Effector CD8-positive, alpha-beta T cell (primary cell): ENCODE measurements at regions not wholly inside any gene's neighbourhood (a gene's known extent, or its start where the extent isn't known, plus 50 kb on each side); places are given as distances from the start of the nearest gene placed in this dataset.

ENCODE experiments used
- DNase-seq: peaks from one replicate; lab custom pipeline; 2025; lab: John Stamatoyannopoulos, UW

DNA sequence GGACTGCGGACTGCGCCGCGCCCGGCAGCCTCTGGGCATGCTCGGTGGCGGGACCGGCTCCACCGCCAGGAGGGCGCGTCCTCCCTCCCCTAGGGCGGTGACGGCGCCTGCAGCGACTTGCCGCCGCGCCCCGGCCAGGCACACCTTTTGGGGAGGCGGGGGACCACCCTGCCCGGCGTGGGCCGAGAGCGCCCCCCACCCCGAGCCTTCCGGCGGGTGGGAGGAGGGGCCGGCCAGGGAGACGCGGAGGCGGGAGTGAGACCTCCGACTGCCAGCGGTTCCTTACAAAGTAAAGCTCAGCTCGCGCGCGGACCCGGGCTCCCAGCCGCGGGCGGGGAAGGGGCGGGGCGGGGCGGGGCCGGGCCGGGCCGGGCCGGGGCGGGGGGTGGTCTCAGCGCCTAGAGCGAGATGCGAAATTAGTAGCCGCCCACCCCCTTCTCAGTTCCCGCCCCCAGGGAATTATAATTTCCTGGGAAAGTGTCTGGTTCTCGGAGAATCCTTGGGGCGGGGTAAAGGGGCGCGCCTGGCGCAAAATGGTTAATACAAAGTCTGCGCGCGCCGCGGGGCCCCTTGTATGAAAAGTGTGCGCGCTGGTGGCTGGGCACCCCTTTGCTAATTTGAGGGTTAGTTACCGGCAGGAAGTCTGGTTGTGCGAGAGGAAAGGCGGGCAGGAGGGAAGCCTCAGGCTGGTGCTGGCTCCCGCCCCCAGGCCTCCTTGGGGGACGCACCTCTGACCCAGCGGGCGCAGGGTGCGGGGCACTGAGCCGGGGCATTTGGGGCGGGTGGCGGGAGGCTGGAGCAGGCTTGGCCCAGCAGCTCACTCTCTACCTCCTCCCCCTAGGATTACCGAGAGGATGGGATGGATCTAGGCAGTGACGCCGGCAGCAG lies 224.8 kb upstream of the IL12A start:
- no peak for DNase-seq

DNA sequence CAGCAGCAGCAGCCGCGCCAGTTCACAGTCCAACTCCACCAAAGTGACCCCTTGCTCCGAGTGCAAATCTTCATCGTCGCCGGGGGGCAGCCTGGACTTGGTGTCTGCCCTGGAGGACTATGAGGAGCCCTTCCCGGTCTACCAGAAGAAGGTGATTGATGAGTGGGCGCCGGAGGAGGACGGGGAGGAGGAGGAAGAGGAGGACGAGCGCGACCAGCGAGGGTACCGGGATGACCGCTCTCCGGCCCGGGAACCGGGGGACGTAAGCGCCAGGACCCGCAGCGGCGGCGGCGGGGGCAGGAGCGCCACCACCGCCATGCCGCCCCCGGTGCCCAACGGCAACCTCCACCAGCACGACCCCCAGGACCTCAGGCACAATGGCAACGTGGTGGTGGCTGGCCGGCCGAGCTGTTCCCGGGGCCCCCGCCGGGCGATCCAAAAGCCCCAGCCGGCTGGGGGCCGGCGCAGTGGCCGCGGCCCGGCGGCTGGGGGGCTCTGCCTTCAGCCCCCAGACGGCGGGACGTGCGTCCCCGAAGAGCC lies 224.1 kb upstream of the IL12A start:
- no peak for DNase-seq

DNA sequence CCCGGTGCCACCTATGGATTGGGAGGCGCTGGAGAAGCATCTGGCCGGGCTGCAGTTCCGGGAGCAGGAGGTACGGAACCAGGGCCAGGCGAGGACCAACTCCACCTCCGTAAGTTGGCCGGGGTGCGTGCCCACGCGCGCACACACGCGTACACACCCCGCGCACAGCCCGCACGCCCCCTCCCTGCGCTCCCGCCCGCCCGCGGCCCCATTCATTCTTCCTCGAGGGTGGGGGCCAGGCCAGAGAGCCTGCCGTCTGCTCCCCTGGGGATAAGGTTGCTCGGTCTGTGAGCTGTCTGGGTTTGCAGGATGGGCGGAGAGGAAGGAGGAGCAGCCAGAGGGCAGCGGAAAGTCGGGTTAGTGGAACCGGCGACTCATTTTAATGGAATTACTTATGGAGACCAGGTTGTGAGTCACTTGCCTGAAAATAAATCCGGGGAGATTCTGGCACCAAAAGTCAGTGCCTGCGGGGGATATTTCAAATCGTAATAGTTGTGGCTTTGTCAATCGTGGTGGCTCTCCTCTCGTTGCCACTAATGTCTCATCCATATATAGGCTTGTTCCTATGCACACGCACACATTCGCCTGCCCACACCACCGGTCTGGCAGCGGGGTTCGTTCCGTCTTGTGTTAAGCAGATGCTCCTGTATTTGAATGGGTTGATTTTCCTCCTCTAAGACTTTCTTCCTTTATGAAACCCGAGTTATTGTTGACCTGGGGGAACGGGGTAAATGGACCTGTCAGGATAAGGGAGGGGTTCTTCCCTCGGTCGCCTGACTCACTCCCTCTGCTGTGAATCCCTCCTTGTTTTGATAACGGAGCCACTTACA lies 223.4 kb upstream of the IL12A start:
- no peak for DNase-seq

DNA sequence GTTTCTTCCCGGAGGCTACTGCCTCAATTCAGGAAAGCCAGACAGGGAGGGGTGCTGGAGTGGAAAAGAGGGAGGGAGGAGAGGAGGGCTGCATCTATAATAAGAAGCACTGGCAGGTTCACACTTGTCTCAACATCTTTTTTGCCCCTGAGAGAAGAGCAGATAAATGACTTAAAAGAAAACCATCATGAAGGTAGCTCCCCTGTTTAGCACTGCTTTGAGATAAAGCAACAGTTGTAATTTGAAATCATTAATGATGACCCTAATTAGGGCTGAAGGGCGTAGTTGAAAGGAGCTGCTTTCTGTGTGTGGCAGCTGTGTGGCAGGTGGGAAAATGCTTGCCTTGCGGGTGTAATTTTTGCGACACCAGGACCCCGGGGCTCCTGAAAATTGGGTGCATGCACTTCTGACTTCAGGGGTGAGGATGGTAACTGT lies 222.8 kb upstream of the IL12A start:
- no peak for DNase-seq

DNA sequence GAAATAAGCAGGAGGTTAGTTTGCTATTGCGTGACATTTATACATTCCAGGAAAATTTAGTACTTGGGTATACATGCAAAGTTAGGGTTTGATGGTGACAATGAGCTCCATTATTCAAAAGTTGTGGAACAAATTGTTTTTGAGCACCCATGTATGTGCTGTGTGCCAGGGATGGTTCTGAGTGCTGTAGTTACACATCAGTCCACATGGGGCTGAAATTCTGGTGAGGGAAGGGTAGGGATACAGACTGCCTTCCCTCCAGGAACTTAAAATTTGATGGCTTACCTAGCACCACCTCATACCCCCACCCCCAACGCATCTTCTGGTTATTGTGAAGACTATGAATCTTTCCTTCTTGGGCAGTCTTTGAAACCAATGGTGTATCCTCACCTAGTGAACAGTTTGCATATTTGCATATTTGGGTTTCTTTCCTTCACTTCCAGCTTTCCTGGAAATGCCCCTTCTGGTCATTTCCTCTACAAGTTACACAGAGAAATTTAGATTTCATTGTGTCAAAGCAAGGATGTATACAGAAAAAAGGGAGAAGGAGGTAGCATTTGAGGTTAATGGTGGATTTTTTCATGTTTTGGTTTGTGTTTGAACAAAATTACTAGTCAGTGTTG lies 222.0 kb upstream of the IL12A start:
- no peak for DNase-seq

DNA sequence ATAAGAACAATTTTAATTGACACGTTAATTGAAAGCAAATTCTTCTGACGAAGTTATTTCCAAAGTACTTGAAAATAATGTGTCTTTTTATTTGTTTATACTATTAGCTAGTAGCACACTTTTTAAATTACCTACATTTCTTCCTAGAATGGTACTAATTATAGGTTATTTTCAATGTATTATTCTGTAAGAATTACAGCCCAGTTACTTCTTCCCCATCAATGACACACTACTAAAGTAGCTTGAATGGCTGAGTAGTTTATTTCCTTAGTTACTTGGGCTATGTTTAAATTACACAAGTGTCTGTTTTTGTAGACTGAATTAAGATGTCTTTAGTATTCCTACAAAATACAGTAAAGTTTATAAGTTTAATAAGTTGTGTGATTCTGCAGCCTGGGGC lies 217.6 kb upstream of the IL12A start:
- no peak for DNase-seq

DNA sequence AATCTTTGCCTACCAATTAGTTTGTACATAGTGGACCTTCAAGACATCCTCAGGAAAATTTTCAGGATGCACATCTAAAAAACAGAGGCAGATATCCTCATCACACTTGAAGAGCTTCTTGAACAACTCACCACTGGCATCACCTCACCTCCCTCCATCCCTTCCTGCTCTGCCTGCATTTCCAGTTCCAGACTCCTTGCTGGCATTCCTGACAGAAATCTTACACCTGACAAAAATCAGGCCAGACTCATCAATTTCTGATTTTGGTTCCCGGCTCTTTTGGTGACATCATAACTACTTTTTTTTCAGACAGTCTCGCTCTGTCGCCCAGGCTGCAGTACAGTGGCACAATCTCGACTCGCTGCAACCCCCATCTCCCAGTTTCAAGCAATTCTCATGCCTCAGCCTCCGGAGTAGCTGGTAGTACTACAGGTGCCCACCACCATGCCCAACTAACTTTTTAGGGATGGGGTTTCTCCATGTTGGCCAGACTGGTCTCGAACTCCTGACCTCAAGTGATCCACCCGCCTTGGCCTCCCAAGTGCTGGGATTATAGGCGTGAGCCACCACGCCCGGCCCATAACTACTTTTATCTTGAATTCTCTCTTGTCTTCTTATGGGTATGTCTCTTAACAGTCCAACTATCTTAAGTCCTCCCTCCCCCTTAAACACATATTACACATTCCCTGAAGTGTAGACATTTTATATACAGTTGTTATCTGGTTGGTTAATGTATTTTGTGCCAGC lies 216.6 kb upstream of the IL12A start:
- no peak for DNase-seq

DNA sequence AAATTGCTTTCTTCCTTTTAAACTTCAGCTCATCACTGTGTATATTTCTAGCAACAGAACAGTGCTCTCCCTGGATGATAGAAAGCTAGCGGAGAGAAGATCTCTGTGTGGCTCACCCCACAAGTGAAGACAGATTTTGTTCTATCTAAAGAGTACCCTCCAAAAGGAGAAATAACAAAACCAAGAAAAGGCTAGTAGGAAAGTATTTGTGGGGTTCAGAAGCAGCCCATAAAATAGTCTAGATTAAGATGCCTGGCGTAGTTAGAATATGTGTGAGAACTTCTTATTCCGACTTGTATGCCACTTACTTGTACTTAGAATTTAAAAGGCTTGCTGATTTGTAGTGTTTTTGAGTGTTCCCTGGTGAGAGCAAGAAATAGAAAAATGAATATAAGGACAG lies 214.9 kb upstream of the IL12A start:
- DNase-seq, result no peak

DNA sequence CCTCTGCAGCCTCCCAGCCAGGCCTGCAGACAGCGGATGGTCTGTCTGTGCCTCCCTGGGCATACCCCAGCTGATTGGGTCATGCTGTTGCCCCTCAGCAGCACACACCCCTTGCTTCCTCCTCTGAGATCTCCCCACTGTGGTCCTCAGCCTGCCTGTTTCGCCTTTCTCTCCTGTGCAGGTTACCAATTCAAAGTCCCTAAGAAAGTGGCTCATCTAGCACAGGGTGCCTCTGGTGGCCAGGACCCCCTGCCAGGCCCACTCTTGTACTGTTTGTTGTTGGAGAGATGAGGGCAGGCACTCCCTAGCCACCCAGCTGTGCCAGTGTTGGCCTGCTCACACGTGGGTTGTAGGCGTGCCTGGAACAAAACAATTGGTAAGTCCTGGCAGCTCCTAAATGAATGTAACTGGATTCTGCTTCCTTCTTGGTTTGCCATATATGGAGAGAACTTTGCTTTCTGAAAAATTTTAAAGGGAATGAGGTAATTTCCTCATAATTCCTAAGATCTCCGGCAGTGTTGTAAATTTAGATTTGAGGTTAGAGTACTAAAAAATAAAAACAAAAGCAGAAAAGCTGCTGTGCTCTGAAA lies 213.2 kb upstream of the IL12A start:
- no peak for DNase-seq

DNA sequence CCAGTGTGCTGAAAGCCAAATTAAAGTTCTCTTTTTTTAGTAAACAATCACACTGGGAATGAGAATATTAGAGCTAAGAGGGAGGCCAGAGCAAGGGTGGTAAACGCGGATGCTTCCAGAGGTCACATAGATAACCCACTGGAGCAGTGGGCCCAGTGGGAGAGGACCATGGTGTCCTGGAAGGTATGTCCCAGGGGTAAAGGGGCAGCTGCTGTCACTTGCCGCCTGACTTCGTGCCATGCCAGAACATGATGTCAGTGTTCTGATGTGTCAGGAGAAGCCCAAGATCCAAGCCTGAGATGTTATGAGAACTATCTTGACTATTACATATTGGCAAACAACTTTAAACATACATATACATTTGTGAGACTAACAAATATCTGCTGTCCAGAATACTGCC lies 211.9 kb upstream of the IL12A start:
- DNase-seq, result no peak

DNA sequence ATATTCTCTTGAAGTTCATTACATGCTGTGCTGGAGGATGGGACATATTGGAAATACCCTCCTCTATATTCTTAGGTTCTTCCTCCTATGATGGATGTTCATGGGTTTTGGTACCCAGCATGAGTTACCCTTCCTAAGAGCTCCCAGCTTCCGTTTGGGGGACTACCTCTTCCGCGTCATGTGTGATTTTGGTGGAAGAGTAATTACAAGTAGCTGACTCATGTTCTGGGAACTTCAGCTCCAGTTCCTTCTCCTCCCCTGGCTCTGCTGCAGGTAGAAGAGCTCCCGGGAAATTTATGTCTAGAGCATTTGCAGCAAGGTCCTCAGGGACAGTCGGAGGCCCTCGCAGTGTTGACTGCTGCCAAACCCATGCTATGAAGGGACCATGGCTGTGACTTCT lies 208.8 kb upstream of the IL12A start:
- no peak for DNase-seq

DNA sequence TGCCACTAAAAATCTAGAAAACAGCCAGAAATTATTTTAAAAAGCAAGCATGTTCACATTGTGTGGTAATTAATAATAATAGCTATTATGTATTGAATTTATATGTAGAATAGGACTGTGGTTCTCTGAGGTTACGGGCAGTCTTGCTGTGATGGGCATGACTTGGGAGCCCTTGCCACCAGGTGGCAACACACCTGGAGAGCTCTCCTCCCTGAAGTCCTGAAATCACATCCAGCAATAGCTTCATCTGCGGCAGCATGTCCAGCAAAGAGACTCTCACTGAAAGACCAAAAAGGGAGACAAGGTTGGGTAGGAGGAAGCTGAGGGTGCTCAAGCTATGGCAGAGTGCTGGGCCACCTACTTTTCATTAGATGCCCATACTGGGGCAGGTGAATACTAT lies 206.8 kb upstream of the IL12A start:
- no peak for DNase-seq

DNA sequence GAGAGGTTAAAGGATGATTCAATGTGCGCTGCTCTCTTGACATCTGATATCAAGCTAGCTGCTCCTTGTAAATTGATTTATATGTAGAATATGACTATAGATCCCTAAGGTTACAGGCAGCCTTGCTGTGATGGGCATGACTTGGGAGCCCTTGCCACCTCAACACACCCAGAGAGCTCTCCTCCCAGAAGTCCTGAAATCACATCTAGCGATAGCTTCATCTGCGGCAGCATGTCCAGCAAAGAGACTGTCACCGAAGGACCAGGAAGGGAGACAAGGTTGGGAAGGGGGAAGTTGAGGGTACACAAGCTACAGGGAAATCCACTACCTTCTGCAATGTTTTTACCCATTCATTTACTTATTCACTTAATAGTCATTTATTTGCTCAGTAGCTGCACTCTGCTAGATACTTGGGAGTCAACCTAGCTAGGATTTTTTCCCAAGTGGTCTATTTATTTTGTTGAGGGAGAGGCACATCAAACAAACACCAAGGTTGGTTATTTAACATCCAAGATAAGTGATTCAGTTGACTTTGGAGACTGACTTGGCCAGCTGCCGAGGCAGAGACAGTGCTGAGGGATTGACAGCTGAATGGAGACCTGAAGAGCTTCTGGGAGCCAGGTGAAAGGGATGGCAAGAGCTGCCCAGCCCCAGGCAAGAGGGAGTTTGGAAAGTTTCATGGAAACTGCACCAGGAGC lies 205.8 kb upstream of the IL12A start:
- DNase-seq, result no peak

DNA sequence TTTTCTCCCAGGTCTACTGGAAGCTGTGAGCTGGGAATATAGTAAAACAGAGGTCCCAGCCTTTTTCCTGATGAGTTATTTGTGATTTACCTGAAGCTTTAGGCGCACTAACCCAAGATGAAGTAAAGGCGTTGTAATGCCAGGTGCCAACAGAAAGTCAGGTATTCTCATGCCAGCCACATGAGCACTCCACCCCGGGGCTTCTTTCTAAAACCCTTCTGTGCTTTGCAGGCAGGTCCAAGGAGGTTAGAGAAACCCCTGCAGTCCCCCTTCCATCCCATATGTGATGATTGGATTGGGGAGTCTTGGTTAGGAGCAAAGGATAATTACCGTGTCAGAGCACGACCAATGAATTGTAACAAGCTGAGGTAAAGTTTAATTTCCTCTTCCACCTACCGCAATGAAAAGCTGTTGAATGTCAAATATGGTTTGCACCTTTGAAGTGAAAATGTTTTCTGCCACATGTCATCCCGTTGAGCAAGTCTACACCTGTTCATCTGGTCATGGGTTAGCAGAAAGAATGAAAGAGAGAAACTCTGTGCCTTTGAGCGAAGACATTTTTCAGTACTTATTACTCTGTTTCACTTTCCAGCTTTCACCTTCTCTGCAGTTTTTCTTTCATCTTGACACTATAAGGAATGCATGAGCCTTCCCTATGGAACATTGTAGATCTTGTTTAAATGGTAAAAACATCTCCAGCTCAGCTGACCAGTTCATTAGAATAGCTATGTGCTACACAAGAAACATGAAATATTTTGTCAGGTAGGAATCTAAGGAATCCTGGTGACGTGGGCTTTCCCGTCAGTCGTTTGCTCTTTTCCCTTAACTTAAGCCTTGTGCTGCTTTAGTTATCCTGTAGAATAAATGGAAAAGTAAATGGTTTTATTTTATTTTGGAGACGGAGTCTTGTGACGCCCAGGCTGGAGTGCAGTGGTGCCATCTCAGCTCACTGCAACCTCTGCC lies 204.6 kb upstream of the IL12A start:
- DNase-seq, result no peak

DNA sequence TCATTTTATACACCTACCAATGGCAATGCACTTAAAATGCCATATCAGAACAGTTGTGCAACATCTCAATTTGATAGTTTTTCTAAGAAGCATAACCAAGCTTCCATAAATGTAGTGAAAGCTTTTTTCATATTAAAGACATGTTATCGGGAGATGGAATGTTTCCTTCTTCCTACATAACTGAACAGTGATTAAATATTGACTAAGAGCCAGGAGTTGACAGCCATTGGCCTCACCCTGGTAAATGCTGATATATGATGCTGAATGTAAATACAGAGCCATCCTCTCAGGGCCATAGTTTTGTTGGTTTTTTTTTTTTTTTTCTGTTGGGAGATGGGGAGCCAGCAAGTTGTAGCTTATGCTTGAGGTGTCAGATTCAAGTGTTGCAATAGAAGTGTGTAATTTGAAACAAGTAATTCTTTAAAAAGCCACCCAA lies 203.3 kb upstream of the IL12A start:
- no peak for DNase-seq

DNA sequence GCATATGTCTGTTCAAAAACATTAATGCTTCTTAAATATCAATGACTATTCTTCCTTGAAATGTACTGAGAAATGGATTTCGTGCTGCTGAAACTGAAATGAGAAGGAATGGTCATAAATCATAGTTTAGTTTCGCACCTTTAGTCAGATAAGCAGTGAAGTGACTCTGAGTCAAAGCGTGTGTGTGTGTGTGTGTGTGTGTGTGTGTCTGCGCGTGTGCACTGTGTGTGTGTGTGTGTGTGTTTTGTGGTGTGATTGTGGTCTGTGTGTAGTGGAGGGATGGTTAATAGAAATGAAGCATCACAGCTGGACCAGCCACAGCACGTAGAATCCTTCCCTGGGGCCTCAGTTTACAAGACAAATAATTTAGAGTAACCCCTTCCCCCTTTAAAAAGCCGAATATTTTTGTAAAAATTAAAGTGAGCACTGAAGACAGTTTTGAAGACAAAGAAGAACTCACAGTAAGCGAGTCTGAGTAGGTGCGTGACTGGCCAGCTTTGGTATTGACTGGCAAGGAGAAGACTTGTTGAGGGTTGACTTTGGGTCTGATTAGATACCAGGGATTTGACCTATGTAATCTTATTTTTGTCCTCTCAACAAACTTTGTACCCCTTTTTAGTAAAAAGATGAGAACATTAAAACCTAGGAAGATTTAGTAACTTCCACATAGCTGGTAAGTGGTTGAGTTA lies 202.0 kb upstream of the IL12A start:
- DNase-seq, result no peak

DNA sequence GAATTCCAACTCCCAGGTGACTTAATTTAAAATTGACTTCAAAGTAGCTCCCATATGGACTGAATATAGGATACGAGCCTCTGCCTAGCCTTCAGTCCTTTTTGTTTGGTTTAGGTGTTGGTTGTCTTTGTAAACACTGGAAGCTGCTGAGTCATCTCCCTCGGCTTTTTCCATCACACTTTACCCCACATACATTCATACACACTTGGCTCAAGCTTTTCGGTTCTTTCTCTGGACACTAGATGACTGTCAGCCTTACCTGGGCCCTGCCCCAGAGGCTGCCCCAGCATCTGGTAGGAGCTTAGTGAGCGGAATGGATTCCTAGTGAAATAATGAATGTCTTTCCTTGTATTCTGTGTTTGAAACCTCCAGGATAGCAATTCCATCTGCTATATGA lies 201.5 kb upstream of the IL12A start:
- no peak for DNase-seq

DNA sequence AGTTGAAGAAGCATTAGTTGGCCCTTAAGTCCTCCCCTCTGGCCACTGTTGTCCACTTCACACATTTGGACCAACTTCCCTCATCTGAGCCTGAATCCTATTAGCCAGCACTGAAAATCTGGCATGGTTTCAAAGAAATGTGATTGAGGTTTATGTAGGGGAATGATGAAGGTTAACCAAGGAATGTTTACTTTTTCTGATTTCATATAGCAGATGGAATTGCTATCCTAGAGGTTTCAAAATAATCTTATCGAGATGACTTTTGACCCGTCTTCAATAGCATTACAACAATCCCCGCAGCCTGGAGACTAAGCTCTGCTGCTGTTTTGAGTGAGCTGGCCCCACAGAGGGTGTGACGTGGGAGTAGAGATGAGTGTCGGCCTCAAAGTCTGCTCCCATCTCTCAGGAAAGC lies 200.8 kb upstream of the IL12A start:
- DNase-seq, result no peak

DNA sequence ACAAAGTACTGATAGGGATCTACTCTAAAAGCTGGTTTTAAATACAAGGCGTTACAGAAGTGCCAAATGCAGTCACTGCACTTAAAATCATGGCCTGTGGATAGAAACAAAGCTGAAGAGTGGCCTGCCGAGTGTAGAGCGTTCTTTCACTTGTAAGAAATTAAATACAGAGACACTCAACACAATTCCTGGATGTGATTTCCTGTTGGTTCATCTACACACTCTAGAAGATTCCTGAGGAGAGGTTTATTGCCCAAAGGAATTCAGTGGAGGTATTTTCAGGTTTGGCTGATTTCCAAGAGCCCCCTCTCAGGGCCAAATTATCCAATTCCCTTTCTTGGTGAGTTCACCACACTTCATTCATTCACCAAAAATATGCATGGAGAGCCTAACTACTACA lies 200.3 kb upstream of the IL12A start:
- no peak for DNase-seq
